UCSD-AML1 (cell line): ENCODE measurements at regions not wholly inside any gene's neighbourhood (a gene's known extent, or its start where the extent isn't known, plus 50 kb on each side); places are given as distances from the start of the nearest gene placed in this dataset.

Experiments
- DNase-seq: peaks from one replicate; lab custom pipeline; 2025; ENCODE audit not compliant: unreplicated experiment; lab: John Stamatoyannopoulos, UW

- no peak for DNase-seq
Measured at GRCh38 chr9:105860516-105860915, 166.2 kb downstream of the TMEM38B start.

DNA sequence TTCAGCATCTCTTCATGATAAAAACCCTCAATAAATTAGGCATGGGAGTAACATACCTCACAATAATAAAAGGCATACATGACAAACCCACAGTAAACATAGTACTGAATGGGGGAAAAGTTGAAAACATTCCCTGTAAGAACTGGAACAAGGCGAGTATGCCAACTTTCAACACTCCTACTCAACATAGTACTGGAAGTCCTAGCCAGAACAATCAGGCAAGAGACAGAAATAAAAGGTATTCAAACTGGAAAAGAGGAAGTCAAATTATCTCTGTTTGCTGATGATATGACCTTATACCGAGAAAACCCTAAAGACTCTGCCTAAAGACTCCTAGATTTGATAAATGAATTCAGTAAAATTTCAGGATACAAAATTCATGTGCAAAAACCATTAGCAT is 167.6 kb downstream of the TMEM38B start:
- DNase-seq: no peak

GRCh38 chr9:105864248-105864898 is 170.0 kb downstream of the TMEM38B start:
- DNase-seq: no peak

DNA sequence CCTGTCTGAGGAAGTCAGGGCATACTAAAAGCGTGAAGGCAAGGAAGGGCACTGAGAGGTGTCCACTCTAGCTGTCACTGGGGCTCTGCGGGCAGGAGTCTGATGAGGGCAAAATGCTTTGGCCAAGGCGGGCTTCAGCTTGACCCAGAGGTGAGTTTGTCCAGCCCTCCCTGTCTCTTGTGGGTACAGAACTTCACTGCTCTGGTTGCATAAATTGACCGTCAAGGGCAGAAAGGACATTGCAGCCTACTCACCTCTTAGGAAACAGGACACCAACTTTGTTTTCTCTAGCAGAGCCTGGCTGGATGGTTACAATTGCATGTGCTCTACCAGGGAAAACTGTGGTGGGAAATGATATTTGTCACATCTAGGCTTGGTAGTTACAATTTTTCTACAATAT is 170.9 kb downstream of the TMEM38B start:
- no peak for DNase-seq

- DNase-seq: no peak
Measured at GRCh38 chr9:105871540-105871939, 177.2 kb downstream of the TMEM38B start.

GRCh38 chr9:105873801-105874200 is 179.5 kb downstream of the TMEM38B start:
- no peak for DNase-seq

DNA sequence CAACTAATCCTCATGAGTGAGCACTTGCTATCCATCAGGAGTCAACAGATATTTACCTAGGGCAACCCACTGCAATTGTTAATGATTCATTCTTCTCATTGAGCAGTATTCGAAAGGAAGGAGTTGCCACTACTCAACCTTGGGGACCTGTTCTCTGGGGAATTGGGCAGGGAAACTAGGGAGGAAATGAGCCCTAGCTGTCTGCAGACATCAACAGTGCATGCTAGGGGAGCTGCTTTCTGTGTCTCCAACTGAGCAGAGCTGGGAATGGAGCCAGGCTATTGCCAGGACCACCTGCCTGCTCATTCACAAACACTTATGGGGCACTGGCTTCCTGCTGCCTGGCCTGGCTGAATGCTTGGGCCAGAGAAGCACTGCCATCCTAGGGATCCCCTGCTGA is 183.4 kb downstream of the TMEM38B start:
- no peak for DNase-seq

DNA sequence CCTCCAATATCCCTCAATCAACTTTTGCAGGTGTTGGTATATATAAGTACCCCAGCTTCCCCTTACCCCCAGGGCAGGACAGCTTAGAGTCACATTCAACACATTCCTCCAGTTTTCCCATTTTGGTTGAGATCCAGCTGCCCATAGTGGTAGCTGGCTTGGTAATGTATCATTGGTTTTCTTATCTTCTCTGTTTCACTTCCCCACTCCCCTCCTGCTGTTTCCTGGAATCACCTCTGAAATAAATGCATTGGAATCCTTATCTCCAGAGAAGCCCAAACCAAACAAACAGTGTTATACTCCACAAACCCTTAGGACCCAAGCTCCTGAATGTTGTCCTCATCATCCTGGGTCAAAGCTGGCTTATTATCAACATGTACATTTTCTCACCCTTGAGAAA is 184.8 kb downstream of the TMEM38B start:
- no peak for DNase-seq

GRCh38 chr9:105880517-105880916 is 186.2 kb downstream of the TMEM38B start:
- DNase-seq: no peak

- no peak for DNase-seq
Measured at GRCh38 chr9:105881021-105881420, 186.7 kb downstream of the TMEM38B start.

DNA sequence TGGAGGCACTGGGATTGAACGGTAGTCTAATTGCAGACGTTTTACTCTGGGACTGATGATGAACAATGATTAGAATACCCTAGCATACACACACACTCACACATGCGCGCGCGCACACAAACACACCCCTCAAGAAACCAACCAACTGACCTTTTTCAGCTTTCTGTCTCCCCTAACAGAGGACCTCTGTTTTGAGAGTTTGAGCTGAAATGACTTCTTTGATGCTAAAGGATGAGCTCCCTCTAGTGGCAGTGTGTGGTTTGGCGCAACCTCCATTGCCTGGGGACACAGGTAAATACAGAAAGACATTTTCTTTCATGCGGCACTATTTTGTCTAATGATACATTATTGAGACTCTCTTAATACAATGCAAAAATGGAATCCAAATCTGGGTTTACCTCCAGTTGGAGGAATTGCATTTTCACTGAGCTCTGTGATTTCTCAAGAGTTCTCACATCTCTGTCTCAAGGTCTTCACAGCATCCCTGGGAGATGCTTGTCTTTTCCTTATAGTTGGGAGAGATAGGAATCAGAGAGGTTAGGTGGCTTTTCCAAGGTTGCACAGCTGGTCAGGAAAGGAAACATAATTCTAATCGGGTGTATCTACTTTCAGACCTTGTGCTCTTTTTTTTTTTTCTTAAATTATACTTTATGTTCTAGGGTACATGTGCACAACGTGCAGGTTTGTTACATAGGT is 187.5 kb downstream of the TMEM38B start:
- peak; percentile 68 for DNase-seq

DNA sequence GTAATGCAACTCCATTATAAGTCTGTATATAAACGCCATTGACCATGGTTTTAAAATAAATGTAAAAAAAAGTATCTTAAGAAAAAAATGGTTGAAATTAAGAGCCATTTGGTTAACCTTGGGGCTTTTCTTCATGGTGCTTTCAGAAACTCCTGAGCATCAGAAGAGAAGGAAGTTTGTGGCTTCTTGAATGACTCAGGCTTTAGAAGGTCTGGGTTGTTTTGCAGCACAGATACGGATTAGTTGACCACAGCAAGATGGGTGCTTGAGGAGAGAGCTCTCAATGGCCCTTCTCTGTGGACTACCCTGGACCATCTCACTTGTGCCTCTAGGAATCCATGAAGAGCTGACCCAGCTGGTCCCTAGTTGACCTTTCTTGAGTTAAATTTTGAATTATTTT is 189.5 kb downstream of the TMEM38B start:
- no peak for DNase-seq

DNA sequence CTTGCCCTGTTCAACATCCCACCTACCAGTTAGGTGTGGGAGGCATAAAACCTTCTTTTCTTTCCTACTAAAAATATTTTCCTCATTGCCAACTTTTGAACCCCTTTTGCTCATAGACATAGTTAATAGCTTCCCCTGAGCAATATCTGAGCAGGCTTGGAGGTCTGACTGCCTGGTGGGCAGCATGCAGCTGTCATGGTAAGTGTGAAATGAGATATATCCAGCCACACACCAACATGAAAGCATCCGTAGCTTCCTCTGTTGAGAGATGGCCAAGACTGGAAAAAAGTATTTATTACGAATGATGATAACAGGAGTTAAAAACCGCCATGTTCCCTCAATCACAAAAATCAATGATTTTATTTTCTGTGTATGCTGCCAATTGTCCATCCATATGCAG is 190.1 kb downstream of the TMEM38B start:
- no peak for DNase-seq

GRCh38 chr9:105886136-105886535 is 191.8 kb downstream of the TMEM38B start:
- DNase-seq: no peak

GRCh38 chr9:105887679-105888078 is 193.3 kb downstream of the TMEM38B start:
- DNase-seq: peak; percentile 30

GRCh38 chr9:105890046-105890822 is 195.9 kb downstream of the TMEM38B start:
- DNase-seq: no peak

- no peak for DNase-seq
Measured at GRCh38 chr9:105900123-105900522, 205.8 kb downstream of the TMEM38B start.

GRCh38 chr9:105901514-105902109 is 207.3 kb downstream of the TMEM38B start:
- peak; percentile 56 for DNase-seq

GRCh38 chr9:105908069-105908468 is 213.7 kb downstream of the TMEM38B start:
- no peak for DNase-seq

DNA sequence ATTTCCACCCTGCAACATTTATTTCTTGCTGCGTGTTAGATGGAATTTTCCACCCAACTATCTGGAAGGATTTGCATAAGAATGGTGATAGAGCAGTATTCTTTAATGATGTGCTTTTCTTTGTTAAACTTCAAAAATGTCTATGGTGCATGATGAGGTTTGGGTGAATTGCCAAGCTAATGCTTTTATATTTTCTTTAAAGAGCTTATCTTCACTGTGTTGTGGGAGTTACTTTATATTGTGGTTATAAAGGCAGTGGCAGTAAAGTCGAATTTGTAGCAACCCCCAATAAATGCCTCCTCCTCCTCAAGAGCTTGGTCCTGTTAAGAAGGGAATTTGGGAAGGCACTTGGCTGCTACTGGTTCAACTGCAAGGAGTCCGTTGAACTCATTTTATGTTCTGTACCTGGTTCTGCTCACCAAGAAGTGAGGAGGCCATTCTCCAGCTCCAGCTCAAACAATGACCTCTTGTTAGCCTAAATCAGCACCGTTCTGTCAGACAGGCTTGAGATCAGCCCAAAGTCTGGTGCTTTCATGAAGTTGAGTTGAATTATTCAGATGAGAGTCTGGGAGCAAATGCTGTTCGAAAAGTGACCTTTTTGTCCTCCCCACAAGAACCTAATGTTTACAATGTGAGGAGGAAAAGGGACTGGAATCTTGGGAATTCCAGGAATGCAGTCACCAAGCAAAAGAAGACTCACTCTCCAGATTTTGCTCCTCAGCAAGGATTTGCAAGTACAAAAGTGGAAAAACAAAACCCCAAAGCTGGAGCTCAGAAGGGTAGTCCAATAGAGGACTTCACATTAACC is 217.0 kb downstream of the TMEM38B start:
- no peak for DNase-seq
